HG02885 (cell line): ENCODE measurements at regions not wholly inside any gene's neighbourhood (a gene's known extent, or its start where the extent isn't known, plus 50 kb on each side); places are given as distances from the start of the nearest gene placed in this dataset.
"Not testable (repeated sequence)": the region's sequence is repeated elsewhere in the genome, so short reads cannot be mapped to it uniquely, and the experiment has no call there.

ENCODE experiments used
- ATAC-seq: cut with Tn5 transposase; IDR thresholded peaks from one replicate; pipeline ENCODE4 v1.9.1; 2021; ENCODE audit warnings: mild to moderate bottlenecking; ENCODE audit not compliant: unreplicated experiment, poor library complexity

DNA sequence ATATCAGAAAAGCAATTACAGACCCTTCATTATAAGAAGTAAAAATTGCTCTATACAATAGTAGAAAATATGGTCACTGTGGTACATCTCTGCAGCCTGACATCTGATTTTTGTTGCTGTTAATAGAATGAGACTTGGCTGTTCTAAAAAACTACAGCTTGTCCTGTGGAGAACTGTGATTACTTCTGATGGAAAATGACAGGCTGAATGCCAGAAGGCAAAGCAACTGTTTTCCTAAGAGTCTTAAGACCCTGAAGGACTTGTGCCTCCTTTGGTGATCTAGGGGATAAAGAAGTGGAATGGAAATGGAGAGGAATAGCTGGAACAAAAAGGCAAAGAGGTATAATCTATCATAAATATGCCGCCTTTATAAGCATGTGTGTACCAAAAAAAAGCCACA is 314.8 kb downstream of the BCHE start:
- no peak for ATAC-seq

DNA sequence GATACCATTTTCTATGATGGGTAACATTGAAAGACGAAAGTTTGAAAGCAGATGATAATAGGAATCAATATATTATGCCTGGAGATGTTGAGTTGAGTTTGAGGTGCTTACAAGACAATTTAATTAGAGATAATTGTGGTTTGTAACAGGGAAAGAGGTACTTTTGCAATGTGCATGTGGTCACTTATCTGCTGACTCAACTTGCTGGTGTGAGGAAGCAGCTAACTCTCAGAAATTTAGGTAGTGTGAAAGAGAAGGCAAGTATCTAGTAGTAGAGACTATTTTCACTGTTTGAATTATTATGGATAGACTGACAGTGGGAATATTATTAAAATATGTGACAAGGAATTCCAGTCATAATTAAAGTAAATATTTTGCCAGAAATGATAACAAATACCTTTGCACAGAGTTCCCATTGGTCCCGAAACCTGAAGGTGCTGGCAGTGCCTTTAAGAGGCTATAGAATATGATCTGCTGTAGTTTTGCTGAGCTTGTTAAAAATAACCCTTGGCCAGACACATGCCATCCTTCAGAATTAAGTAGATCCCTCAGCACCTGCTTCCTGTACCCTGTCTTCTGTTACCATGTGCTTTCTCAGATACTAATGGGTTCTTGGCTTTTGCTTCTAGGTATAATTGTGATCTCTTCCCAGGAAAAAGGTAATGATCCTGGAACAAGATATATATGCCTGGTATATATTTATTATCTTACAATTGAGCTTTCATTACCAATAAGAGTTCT is 315.9 kb downstream of the BCHE start:
- no peak for ATAC-seq

DNA sequence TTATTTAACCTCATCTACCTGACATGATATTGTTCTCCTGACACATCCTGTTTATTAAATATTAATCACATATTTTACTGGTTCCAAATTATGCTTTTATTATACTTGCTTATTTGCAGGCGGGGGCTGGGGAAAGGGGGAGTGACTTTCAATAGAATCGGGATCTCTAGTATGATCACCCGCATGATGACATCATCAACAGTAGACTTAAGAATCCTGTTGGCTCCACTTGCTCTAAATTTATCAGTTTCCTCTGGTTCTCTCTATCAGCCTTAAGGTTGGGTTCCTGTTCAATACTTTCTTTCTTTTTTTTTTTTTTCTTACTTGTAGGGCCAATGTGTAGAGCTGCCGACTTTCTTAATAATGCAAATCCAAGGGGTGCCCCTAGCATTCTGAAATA is 317.5 kb downstream of the BCHE start:
- no peak for ATAC-seq

DNA sequence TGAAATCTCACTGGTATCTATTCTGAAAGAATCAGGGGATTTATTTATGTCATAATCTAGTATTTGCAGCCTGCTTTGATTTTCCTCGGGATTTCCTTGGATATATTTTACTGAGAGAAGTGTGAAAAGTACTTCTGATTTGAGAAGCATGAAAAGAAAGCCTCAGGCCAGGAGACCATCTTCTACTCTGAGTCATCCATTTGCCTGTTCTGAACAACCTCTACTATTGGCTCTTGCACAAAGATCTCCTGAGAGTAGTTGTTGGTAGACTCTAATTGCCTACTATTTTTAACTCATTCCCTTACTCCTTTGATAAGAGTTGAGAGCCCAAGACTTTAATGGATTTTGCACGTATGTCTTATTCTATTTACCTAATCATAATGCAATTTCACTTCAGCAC is 318.9 kb downstream of the BCHE start:
- no peak for ATAC-seq

DNA sequence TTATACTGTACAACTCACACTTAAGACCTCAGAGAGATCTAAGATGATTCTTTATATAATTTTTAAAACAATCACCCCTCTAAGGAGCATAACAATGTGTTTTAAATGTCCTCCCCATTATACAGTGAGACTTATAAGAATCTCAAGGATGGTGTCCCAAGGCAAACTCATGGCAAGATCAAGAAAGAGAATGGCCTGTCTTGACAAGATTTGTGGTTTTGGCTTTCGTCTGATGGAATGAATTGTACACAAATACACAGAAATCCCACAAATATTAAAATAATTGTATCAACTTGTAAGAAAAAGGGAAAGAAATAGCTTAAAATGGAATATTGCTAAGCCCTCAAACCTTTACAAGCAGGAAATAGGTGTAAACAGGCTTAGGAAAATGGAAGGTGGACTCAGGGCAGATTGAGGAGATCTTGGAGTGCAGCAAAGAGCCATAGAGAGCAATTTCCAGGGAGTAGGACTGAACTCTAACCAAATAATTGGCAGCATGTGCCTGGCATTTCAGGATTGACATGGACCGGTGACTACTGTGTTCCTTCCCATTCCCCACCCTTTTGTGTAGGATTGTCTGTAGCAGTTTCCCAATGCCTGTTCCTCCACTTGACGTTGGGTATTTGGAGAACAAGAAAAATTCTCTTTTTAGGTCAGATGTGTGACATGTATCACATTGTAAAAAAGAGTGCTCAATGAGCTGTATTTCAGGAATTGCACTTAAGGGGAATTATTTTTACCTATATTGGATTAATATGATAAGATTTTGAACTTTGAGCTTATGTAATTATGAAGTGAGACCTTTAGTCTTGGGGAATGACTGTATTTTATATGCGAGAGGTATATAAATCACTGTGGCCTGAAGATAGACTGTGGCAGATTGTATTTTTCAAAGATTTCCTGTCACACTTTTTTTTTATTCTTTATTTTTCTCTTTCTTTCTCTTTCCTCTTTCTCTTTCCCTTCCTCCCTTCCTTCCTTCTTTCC is 317.8 kb upstream of the SLITRK3 start:
- no peak for ATAC-seq

DNA sequence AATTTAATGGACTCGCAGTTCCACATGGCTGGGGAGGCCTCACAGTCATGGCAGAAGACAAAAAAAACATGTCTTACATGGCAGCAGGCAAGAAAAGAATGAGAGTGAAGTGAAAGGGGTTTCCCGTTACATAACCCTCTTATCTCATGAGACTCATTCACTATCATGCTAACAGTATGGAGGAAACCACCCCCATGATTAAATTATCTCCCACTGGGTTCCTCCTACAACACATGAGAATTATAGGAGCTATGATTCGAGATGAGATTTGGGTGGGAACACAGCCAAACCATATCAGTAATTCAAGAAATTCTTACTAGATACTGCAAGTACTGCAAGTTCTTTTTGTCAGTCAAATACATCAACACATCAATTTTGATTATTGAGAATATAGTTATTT is 311.4 kb upstream of the SLITRK3 start:
- no peak for ATAC-seq

DNA sequence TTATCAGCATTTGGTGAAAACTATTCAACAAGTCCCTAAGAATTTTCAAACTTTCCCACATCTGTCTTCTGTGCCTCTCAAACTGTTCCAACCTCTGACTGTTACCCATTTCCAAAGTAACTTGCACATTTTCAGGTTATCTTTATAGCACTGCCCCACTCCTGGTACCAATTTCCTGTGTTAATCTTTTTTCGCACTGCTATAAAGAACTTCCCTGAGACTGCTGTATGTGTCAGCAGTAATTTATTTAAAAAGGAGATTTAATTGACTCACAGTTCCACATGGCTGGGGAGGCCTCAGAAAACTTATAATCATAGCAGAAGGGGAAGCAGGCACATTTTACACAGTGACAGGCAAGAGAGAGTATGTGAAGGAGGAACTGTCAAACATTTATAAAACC is 310.9 kb upstream of the SLITRK3 start:
- ATAC-seq = no peak

DNA sequence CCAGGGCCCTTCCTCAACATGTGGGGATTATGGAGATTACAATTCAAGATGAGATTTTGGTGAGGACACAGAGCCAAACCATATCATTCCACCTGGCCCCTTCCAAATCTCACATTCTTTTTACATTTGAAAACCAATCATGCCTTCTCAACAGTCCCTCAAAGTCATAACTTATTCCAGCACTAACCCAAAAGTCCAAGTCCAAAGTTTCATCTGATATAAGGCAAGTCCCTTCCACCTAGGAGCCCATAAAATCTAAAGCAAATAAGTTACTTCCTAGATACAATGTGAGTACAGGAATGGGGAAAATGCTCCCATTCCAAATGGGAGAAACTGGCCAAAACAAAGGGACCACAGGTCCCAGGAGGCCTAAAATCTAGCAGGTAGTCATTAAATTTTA is 309.5 kb upstream of the SLITRK3 start:
- ATAC-seq = no peak

DNA sequence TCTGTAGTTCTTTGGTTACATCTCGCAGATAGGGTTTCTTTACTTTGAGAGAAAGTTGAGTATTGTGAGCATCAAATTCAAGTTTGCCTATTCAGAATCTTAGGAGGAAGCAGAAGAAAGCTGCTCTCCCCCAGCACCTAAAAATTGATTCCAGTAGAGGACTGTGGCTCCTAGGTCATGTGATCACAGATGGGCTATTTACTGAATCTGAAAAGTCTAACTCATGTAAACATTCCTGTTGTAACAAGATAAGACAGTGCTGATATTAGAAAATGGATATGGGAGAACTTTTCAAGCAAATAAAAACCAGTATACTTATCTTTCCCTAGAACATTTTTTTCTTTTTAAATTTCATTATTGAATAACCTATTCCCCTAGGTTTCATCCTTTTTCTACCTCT is 308.4 kb upstream of the SLITRK3 start:
- no peak for ATAC-seq

DNA sequence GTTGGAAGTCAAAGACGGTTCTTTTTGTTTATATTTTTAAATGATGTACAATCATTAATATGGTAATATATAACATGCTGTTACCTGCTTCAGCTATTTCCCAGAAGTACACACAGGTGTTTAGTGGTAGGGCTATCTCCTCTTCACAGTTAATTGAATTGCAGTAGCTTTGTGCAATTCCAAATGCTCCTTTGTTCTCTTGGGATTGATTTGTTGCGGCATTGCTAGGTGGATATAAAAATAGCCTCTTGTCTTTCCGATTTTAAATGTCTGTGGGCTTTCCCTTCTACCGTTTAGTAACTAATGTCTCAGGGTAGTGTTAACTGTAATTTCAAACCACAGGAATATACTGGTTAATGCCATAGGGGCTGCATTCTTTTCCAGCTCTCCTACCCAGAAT is 307.6 kb upstream of the SLITRK3 start:
- ATAC-seq = no peak

DNA sequence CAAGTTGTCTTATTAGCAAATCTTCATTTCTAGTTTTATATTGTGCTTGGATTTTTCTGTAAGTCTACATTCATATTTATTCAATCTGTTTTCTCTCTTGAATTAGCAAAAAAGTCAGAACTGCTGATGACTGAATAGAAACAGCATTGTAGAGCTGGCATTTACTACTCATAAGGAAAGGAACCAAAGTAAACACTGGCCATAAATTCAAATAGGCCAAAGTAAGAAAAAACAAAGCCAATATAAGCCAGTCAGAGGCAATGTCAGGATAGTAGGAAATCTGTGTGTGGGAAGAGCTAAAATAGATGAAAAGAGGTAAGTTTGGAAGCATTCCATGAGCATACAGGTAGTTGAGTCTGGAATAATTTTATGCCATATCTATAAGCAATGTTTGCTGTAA is 307.2 kb upstream of the SLITRK3 start:
- no peak for ATAC-seq

DNA sequence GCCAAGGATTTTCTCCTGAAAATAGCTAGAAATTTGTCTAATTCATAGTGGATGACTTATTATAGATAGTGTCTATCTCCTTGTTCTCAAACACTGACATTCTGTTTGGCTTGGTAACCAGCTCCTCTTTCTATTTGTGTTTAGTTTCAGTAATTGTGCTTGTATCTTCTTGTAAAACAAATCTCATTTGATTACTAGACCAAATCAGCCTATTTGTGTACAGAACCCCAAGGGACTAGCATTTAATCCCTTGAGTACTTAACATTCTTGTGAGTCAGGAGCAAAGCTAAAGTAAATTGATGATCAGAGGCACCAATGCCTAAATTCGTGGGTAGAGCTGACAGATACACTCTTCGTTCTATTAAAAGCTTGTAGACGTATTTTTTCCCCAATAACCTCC is 306.5 kb upstream of the SLITRK3 start:
- ATAC-seq = no peak

DNA sequence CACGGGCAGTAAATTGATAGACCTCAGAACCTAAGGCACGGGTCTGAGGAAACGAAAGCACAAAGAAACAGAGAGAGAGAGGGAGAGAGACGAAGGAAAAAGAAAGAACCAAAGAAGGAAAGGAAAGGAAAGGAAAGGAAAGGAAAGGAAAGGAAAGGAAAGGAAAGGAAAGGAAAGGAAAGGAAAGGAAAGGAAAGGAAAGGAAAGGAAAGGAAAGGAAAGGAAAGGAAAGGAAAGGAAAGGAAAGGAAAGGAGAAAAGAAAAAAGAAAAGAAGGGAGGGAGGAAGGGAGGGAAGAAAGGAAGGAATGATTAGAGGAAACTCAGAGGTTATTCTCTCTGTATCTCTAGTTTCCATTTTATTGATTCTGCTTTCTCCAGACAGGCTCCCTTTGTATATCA is 302.6 kb upstream of the SLITRK3 start:
- ATAC-seq = not testable (repeated sequence)

DNA sequence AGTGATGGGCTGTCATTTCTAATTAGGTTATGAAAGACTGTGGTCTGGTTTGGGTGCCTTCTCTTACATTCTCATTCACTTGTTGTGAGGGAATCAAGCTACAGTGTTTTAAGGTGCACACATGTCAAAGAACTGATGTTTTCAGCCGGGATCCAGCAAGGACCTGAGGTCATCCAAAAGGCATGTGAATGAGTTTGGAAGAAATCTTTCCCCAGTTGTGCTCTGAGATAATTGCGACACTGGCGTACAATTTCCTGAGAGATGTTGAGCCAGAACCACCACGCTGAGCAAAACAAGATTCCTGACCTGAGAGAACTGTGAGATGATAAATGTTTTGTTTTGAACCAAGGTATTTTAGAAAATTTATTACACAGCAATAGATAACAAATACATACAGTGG is 295.3 kb upstream of the SLITRK3 start:
- ATAC-seq = no peak

DNA sequence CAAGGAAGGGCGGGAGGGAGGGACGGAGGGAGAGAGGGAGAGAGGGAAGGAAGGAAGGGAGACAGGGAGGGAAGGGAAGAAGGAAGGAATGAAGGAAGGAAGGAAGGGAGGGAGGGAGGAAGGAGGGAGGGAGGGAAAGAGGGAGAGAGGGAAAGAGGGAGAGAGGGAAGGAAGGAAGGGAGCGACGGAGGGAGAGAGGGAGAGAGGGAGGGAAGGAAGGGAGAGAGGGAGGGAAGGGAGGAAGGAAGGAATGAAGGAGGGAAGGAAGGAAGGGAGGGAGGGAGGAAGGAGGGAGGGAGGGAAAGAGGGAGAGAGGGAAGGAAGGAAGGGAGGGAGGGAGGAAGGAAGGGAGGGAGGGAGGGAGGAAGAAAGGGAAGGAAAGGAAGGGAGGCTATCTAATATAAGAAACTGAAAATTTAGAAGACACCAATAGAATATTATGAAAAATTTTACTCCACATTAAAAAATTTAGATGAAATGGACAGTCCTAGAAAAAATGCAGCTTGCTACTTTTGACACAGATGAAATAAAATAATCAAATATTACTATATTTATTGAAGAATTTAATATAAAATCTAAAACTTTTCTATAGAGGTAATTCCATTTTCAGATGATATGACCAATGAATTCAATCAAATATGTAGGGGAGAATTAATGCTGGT is 280.3 kb upstream of the SLITRK3 start:
- ATAC-seq = no peak

DNA sequence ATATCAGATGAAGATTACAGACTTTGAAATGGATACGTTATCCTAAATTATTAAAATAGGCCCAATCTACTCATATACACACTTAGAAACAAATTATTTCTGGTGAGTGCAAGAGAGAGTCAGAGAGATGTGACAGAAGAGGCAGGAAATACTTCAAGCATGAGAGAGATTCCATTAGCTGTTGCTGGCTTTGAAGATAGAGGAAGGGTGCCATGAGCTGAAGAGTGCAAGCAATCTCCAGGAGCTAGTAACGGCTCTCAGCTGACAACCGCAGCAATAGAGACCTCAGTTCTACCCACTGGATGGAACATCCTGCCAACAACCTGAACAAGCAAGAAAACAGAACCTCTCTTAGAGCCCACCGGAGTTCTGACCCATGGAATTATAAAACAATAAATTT is 270.7 kb upstream of the SLITRK3 start:
- ATAC-seq = no peak

DNA sequence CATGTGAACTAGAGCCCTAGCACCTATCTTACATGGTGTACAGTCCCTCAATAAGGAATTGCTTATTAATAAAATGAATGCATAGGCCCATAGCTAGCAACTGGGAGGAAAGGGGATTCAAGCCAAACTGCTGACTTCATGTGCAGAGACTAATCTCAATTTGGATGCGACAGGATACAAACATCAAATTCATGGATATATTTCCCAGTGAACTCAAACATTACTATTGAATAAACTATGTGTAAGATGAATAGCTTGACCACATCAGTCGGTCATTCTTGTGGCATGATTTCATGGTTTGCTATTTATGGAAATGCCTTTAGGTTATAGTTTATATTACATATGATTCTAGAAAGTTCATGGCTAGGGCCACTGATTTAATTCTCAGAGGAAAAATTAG is 268.6 kb upstream of the SLITRK3 start:
- no peak for ATAC-seq

DNA sequence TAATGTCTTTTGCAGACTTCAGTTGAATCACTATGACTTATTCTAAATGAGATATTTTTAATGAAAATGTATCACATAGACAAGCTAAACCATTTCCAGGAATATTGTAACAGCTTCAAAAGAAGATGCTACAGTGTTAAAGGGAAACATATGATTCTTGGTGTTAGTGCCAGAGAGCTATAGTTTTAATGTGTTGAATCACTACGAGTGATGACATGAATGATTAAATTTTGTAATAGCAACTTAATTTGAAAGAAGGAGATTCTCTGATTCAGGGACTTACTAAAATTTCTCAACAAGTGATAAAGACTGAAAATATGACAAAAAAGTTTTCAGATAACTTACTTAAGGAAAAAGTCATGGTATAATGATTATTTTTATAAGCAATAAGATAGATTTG is 267.3 kb upstream of the SLITRK3 start:
- ATAC-seq = no peak

DNA sequence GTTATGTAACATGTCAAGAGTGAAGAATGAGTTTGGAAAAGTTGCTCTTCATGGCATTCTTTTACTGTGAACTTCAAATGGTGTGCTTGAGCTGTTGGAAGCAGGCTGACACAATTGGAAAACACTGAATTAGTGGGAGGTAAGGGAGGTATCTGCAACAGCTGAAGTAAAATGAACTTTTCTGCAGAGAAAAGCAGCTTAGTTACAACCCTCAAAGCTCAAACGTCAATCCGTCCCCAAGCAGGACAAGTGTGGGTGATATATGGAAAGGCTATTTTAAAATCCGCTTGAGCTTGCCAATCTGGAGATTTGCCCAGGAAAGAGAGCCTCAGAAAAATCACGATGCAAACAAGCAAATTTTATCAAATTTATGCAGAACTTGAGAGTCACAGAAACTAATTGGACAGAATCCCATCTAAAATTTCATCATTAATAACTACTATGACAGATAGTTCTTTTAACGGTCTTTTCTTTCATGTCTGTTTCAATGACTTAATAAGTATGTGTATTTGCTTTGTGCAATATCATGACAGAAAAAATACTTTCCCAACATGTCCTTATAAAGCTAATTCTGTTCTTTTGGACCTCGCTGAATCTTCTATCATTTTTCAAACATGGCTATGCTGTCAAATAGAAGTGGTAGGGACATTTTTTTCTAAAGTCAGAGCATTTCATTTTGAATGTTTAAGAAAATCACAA is 266.6 kb upstream of the SLITRK3 start:
- ATAC-seq = no peak
